ENCODE measurements at regions not wholly inside any gene's neighbourhood (a gene's known extent, or its start where the extent isn't known, plus 50 kb on each side); places are given as distances from the start of the nearest gene placed in this dataset.

GRCh38 chr9:16211946-16212345 lies 658.5 kb downstream of the BNC2 start:
- Histone ChIP-seq H3K27me3 (no peaks in the 10 kb centered on the region), H3K27ac (no peak overlapping the region), H3K4me1 (no peaks in the 10 kb centered on the region), H3K36me3 (no peaks in the 10 kb centered on the region), H3K9me3 (no peaks in the 10 kb centered on the region), H3K4me3 (no peak overlapping the region)
- peak; percentile 11 for ATAC-seq
- intact Hi-C loops (cut with DNase I): no loop called here
- peak in 1 of 4 donors; percentile 70 for DNase-seq
- no peak for TF ChIP-seq CTCF (IDR thresholded peaks at IDR 0.05)

GRCh38 chr9:16213781-16214515 lies 656.5 kb downstream of the BNC2 start:
- TF ChIP-seq CTCF (IDR thresholded peaks at IDR 0.05): no peak
- peak overlapping the region in 1 of 2 donors; percentile 41 for H3K27ac ChIP-seq
- no peaks in the 10 kb centered on the region for H3K27me3 ChIP-seq
- H3K4me1 ChIP-seq: no peaks in the 10 kb centered on the region
- H3K4me3 ChIP-seq: no peak overlapping the region
- no peaks in the 10 kb centered on the region for H3K36me3 ChIP-seq
- DNase-seq: peak in 3 of 4 donors; percentile 55 to 91 (median 83)
- peak; percentile 93 for ATAC-seq
- intact Hi-C loops (cut with DNase I): no loop called here
- H3K9me3 ChIP-seq: no peaks in the 10 kb centered on the region

- H3K4me1 ChIP-seq: no peaks in the 10 kb centered on the region
- DNase-seq: no peak
- H3K9me3 ChIP-seq: no peaks in the 10 kb centered on the region
- peak overlapping the region in 1 of 2 donors; percentile 41 for H3K27ac ChIP-seq
- H3K36me3 ChIP-seq: no peaks in the 10 kb centered on the region
- no peak overlapping the region for H3K4me3 ChIP-seq
- no peak for TF ChIP-seq CTCF (IDR thresholded peaks at IDR 0.05)
- H3K27me3 ChIP-seq: no peaks in the 10 kb centered on the region
- intact Hi-C loops (cut with DNase I): no loop called here
- no peak for ATAC-seq
These were observed 655.7 kb downstream of the BNC2 start for GRCh38 chr9:16214677-16215352.

GRCh38 chr9:16215353-16215680 lies 655.2 kb downstream of the BNC2 start:
- Histone ChIP-seq H3K27ac (no peak overlapping the region), H3K36me3 (no peaks in the 10 kb centered on the region), H3K4me3 (no peak overlapping the region), H3K27me3 (no peaks in the 10 kb centered on the region), H3K9me3 (no peaks in the 10 kb centered on the region), H3K4me1 (no peaks in the 10 kb centered on the region)
- ATAC-seq (no peak), DNase-seq (peak in 2 of 4 donors; percentile 44 to 61)
- TF ChIP-seq CTCF (IDR thresholded peaks at IDR 0.05): no peak
- intact Hi-C loops (cut with DNase I): no loop called here

GRCh38 chr9:16217943-16218701 lies 652.3 kb downstream of the BNC2 start:
- Histone ChIP-seq H3K27me3 (no peaks in the 10 kb centered on the region), H3K27ac (no peak overlapping the region), H3K4me1 (no peaks in the 10 kb centered on the region), H3K4me3 (no peak overlapping the region), H3K36me3 (no peaks in the 10 kb centered on the region), H3K9me3 (no peaks in the 10 kb centered on the region)
- intact Hi-C loops (cut with DNase I): no loop called here
- TF ChIP-seq CTCF (IDR thresholded peaks at IDR 0.05): no peak
- DNase-seq (no peak), ATAC-seq (no peak)

Measured in left lung (tissue), 4 donors.